ENCODE measurements at regions not wholly inside any gene's neighbourhood (a gene's known extent, or its start where the extent isn't known, plus 50 kb on each side); places are given as distances from the start of the nearest gene placed in this dataset.

DNA sequence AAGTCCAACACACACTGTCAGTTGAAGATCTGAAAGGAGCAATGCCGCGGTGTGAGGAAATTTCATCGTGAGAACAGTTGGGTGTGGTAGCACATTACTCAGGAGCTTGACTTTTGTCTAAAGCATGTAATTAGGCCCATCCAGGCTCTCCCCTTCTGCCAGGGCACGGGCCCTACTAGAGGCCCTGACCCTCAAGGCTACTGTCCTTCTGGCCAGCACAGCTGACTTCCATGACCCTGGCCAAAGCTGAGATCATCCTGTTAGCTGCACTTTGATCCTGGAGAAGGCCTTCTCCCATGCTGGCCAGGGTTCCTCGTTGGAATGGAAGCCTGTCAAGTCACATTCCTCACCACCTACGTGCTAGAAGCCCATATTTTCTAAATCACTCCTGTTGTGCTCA is 77.8 kb upstream of the SLC1A3 start:
- ChIA-PET POLR2A (no interaction called here), CTCF (interaction anchor here (2.0 kb wide), 1 partner anchor 21 kb away, joined by 6 read pairs; no protein-coding TSS in a partner anchor)
- TF ChIP-seq, protein P1, sequence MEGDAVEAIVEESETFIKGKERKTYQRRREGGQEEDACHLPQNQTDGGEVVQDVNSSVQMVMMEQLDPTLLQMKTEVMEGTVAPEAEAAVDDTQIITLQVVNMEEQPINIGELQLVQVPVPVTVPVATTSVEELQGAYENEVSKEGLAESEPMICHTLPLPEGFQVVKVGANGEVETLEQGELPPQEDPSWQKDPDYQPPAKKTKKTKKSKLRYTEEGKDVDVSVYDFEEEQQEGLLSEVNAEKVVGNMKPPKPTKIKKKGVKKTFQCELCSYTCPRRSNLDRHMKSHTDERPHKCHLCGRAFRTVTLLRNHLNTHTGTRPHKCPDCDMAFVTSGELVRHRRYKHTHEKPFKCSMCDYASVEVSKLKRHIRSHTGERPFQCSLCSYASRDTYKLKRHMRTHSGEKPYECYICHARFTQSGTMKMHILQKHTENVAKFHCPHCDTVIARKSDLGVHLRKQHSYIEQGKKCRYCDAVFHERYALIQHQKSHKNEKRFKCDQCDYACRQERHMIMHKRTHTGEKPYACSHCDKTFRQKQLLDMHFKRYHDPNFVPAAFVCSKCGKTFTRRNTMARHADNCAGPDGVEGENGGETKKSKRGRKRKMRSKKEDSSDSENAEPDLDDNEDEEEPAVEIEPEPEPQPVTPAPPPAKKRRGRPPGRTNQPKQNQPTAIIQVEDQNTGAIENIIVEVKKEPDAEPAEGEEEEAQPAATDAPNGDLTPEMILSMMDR (IDR thresholded peaks at IDR 0.05; ENCODE audit: insufficient read depth, low read length, missing control alignments) = no peak
- DNase-seq (ENCODE audit: low read depth, low spot score) = no peak
- H3K4me3 ChIP-seq (ENCODE audit: low read depth, low read length) = no peak overlapping the region

DNA sequence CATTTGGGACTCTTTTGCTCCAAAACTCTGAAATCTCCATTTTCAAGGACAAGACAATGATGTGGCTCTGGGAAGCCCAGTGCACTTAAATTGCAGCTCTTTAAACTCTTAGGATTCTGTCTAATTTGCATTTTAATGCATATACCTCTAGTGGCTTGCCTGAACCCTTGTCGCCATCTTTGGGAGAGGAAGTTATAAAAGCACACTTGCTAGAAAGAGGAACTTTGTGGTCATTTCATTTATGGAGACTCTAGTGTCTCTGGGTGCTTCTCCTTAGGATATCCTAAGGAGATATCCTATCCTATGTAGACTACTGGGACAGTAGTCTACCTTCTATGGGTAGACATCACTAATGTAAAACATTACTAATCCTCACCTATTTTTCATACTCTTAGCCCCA is 77.3 kb upstream of the SLC1A3 start:
- TF ChIP-seq, protein P1 (IDR thresholded peaks at IDR 0.05; ENCODE audit: insufficient read depth, low read length, missing control alignments) = no peak
- CTCF ChIA-PET = no interaction called here
- no peak overlapping the region for H3K4me3 ChIP-seq (ENCODE audit: low read depth, low read length)
- POLR2A ChIA-PET = no interaction called here
- no peak for DNase-seq (ENCODE audit: low read depth, low spot score)

DNA sequence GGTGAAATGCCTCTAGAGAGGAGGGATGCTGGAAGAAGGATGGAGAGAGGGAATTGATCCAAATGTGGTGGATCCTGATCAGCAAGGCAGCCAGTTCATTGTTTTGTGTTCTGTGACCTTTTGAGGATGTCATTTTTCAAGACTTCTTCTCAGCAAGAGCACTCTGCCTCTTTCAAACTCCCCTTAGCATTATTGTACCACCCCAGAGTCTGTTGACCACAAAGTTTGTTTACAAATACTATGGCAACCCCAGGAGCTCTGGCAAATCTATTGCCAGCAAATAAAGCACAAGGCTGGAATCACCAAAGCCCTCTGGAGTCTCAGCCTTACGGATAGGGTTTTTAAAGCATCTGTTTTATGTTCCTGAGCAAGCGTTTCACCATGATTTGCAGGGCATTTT is 76.2 kb upstream of the SLC1A3 start:
- H3K4me3 ChIP-seq (ENCODE audit: low read depth, low read length) = no peak overlapping the region
- DNase-seq (ENCODE audit: low read depth, low spot score) = no peak
- TF ChIP-seq, protein P1 (IDR thresholded peaks at IDR 0.05; ENCODE audit: insufficient read depth, low read length, missing control alignments) = no peak
- POLR2A ChIA-PET = no interaction called here
- CTCF ChIA-PET = no interaction called here

GRCh38 chr5:36531401-36531800 is 75.0 kb upstream of the SLC1A3 start:
- TF ChIP-seq, protein P1 (IDR thresholded peaks at IDR 0.05; ENCODE audit: insufficient read depth, low read length, missing control alignments) = no peak
- no peak overlapping the region for H3K4me3 ChIP-seq (ENCODE audit: low read depth, low read length)
- DNase-seq (ENCODE audit: low read depth, low spot score) = no peak
- ChIA-PET CTCF (interaction anchor here (1.4 kb wide), 1 partner anchor 22 kb away, joined by 5 read pairs; no protein-coding TSS in a partner anchor), POLR2A (no interaction called here)

DNA sequence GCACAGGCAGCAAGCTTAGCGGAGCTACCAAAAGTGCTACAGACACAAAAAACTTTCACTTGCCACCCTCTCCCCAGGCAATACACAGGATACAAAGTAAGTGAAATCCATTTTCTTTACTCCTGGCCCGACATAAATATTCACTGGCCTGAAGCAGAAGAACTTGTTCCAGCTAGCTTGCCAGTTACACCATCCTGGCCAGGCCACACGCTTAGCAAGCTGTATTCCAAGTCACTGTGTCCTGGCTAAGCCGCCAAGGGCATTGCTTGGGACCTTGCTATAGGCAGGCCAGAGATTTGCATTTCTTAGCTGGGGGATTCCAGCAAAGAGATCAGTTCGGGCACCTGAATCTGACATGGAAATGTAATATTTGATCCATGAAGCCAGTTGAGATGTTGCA is 71.0 kb upstream of the SLC1A3 start:
- ChIA-PET CTCF (interaction anchor here (1.0 kb wide), 1 partner anchor 118 kb away, joined by 3 read pairs; no protein-coding TSS in a partner anchor), POLR2A (no interaction called here)
- H3K4me3 ChIP-seq (ENCODE audit: low read depth, low read length) = no peak overlapping the region
- TF ChIP-seq, protein P1 (IDR thresholded peaks at IDR 0.05; ENCODE audit: insufficient read depth, low read length, missing control alignments) = no peak
- no peak for DNase-seq (ENCODE audit: low read depth, low spot score)

GRCh38 chr5:36535859-36536615 is 70.4 kb upstream of the SLC1A3 start:
- ChIA-PET POLR2A (no interaction called here), CTCF (no interaction called here)
- DNase-seq (ENCODE audit: low read depth, low spot score) = no peak
- H3K4me3 ChIP-seq (ENCODE audit: low read depth, low read length) = no peak overlapping the region
- TF ChIP-seq, protein P1 (IDR thresholded peaks at IDR 0.05; ENCODE audit: insufficient read depth, low read length, missing control alignments) = no peak

All from AG04449 (cell line).